IMR-90 (cell line): ENCODE measurements at regions not wholly inside any gene's neighbourhood (a gene's known extent, or its start where the extent isn't known, plus 50 kb on each side); places are given as distances from the start of the nearest gene placed in this dataset.
"Not testable (repeated sequence)": the region's sequence is repeated elsewhere in the genome, so short reads cannot be mapped to it uniquely, and the experiment has no call there.

ENCODE experiments used
- ATAC-seq: fragments of 200-7000 bp; cut with Tn5 transposase; 2 replicates; pipeline ENCODE4 v1.9.1; 2020; ENCODE audit warnings: low read depth, mild to moderate bottlenecking, moderate library complexity
- BruUV-seq: library from RNA; stranded (reverse); fragments of 400-500 nt; replicated peaks from 2 replicates; lab custom pipeline; 2021; lab: Mats Ljungman, UMichigan
- CTCF ChIA-PET: fragments of 300-600 bp; formaldehyde crosslinking; extraction: SDS; loops from one replicate; lab custom pipeline; 2021; ENCODE audit warnings: antibody characterized with exemption; lab: Yijun Ruan, JAX
- POLR2A ChIA-PET: fragments of 300-600 bp; sonication (Branson Sonifier 250); formaldehyde crosslinking; loops from one replicate; lab custom pipeline; 2022; ENCODE audit warnings: antibody characterized with exemption; ENCODE audit not compliant: unreplicated experiment; lab: Charles Lee
- DNase-seq: peaks from one replicate; pipeline ENCODE4 v3.0.0; 2013
- H2AFZ ChIP-seq: replicated peaks from 2 replicates; pipeline ENCODE3; 2013; ENCODE audit warnings: low read length, mild to moderate bottlenecking; ENCODE audit not compliant: poor library complexity
- H2AK5ac ChIP-seq: 2 replicates; pipeline ENCODE4 v1.6.1; 2013; ENCODE audit warnings: low read depth, low read length, inconsistent platforms
- H2AK9ac ChIP-seq: replicated peaks from 2 replicates; pipeline ENCODE3; 2013; ENCODE audit warnings: mild to moderate bottlenecking, low read depth, low read length, moderate library complexity; ENCODE audit not compliant: poor library complexity
- H2BK120ac ChIP-seq: 2 replicates; pipeline ENCODE4 v1.6.1; 2013; ENCODE audit warnings: low read depth, low read length, inconsistent platforms
- H2BK15ac ChIP-seq: 3 replicates; pipeline ENCODE4 v1.6.1; 2013; ENCODE audit warnings: low read depth, low read length, inconsistent platforms
- H2BK20ac ChIP-seq: 2 replicates; pipeline ENCODE4 v1.6.1; 2013; ENCODE audit warnings: low read depth, mild to moderate bottlenecking, inconsistent platforms, low read length, moderate library complexity
- H2BK5ac ChIP-seq: 2 replicates; pipeline ENCODE4 v1.6.1; 2013; ENCODE audit warnings: mild to moderate bottlenecking, low read depth, low read length, inconsistent platforms; ENCODE audit not compliant: poor library complexity, severe bottlenecking
- H3K14ac ChIP-seq: replicated peaks from 2 replicates; pipeline ENCODE4 v1.6.1; 2013; ENCODE audit warnings: low read depth, low read length, inconsistent platforms
- H3K18ac ChIP-seq: 2 replicates; pipeline ENCODE4 v1.6.1; 2013; ENCODE audit warnings: low read depth, low read length, control low read depth
- H3K23ac ChIP-seq: 2 replicates; pipeline ENCODE4 v1.6.1; 2013; ENCODE audit warnings: low read depth, low read length, inconsistent platforms
- H3K27ac ChIP-seq: 2 replicates; pipeline ENCODE4 v1.5.1; 2013; ENCODE audit warnings: mild to moderate bottlenecking, control low read depth, low read length; ENCODE audit not compliant: insufficient read depth
- H3K27me3 ChIP-seq: 2 replicates; pipeline ENCODE4 v1.6.1; 2013; ENCODE audit warnings: low read length; ENCODE audit not compliant: control insufficient read depth, insufficient read depth
- H3K36me3 ChIP-seq: 2 replicates; pipeline ENCODE4 v1.6.1; 2013; ENCODE audit warnings: low read length, mixed read lengths; ENCODE audit not compliant: control insufficient read depth, insufficient read depth
- H3K4ac ChIP-seq: 2 replicates; pipeline ENCODE4 v1.6.1; 2013; ENCODE audit warnings: low read depth, low read length, inconsistent platforms
- H3K4me1 ChIP-seq: 2 replicates; pipeline ENCODE4 v1.6.1; 2013; ENCODE audit warnings: low read length, mixed read lengths; ENCODE audit not compliant: control insufficient read depth, insufficient read depth
- H3K4me2 ChIP-seq: 2 replicates; pipeline ENCODE4 v1.6.1; 2013; ENCODE audit warnings: low read depth, mild to moderate bottlenecking, control low read depth, low read length, moderate library complexity
- H3K4me3 ChIP-seq: 2 replicates; pipeline ENCODE4 v1.5.1; 2013; ENCODE audit warnings: low read depth, mild to moderate bottlenecking, control low read depth, low read length, moderate library complexity; ENCODE audit not compliant: insufficient read depth
- H3K56ac ChIP-seq: 2 replicates; pipeline ENCODE4 v1.6.1; 2013; ENCODE audit warnings: low read length, inconsistent platforms; ENCODE audit not compliant: insufficient read depth; ENCODE audit errors: extremely low read depth
- H3K79me1 ChIP-seq, 2 experiments: 2 replicates each; pipeline ENCODE4 v1.6.1; 2013; ENCODE audit warnings: low read length in 2 of 2, inconsistent platforms in 1 of 2, low read depth in 1 of 2
- H3K9ac ChIP-seq: 2 replicates; pipeline ENCODE4 v1.6.1; 2013; ENCODE audit warnings: low read depth, low read length, control low read depth
- H3K9me1 ChIP-seq: 2 replicates; pipeline ENCODE4 v1.6.1; 2013; ENCODE audit warnings: low read length, inconsistent platforms; ENCODE audit not compliant: insufficient read depth
- H3K9me3 ChIP-seq: 2 replicates; pipeline ENCODE4 v1.6.1; 2013; ENCODE audit warnings: low read length; ENCODE audit not compliant: control insufficient read depth, insufficient read depth
- H4K20me1 ChIP-seq: 2 replicates; pipeline ENCODE4 v1.6.1; 2013; ENCODE audit warnings: low read length, inconsistent platforms; ENCODE audit not compliant: insufficient read depth
- H4K5ac ChIP-seq: 2 replicates; pipeline ENCODE4 v1.6.1; 2013; ENCODE audit warnings: mild to moderate bottlenecking, low read depth, low read length, control low read depth
- H4K8ac ChIP-seq, 2 experiments: 2 replicates each; pipeline ENCODE4 v1.6.1; 2013; ENCODE audit warnings: low read depth in 2 of 2, low read length in 2 of 2, control low read depth in 1 of 2, inconsistent platforms in 1 of 2
- H4K91ac ChIP-seq: 2 replicates; pipeline ENCODE4 v1.6.1; 2013; ENCODE audit warnings: low read depth, low read length, inconsistent platforms; ENCODE audit not compliant: insufficient read depth
- WGBS, 2 experiments: methylation state at CpG; one replicate each; pipeline versions ENCODE4 v1.1.5 to v1.1.7; 2013; ENCODE audit warnings: missing lambda C conversion rate in 2 of 2; ENCODE audit not compliant: insufficient read length in 1 of 2; ENCODE audit errors: extremely low coverage in 2 of 2; 5-methylcytosine and 5-hydroxymethylcytosine counted together
- dilution Hi-C: fragments of 300-500 bp; cut with HindIII; formaldehyde crosslinking; loops from one replicate; pipeline ENCODE4 v1.14.3; 2018; ENCODE audit warnings: low sequenced_read_pairs; ENCODE audit not compliant: unreplicated experiment
- in situ Hi-C: fragments of 300-500 bp; cut with MboI; formaldehyde crosslinking; loops from 3 replicates; pipeline ENCODE4 v1.14.3; 2019; ENCODE audit warnings: low sequenced_read_pairs, inconsistent platforms, mixed read lengths
- intact Hi-C: fragments of 100-400 bp; cut with micrococcal nuclease; formaldehyde crosslinking; loops from 2 replicates; pipeline ENCODE4 v1.10.0; 2022

- CTCF ChIA-PET, H3K9ac ChIP-seq, dilution Hi-C loops, H4K20me1 ChIP-seq, H3K4me2 ChIP-seq, in situ Hi-C loops, H3K18ac ChIP-seq, DNase-seq, BruUV-seq, H2AK9ac ChIP-seq, H3K4ac ChIP-seq, H2BK20ac ChIP-seq, H3K9me3 ChIP-seq, H4K91ac ChIP-seq, POLR2A ChIA-PET, H3K27ac ChIP-seq, H3K23ac ChIP-seq, H4K5ac ChIP-seq, H3K4me1 ChIP-seq, H2AFZ ChIP-seq, H2AK5ac ChIP-seq, H3K9me1 ChIP-seq, H2BK15ac ChIP-seq, H3K56ac ChIP-seq, H2BK5ac ChIP-seq, ATAC-seq, H3K36me3 ChIP-seq, intact Hi-C loops, H3K27me3 ChIP-seq, H3K14ac ChIP-seq, H2BK120ac ChIP-seq, H3K79me1 ChIP-seq, H3K4me3 ChIP-seq, H4K8ac ChIP-seq: not testable (repeated sequence)
- no CpG with 5 or more reads among the region's 11 CpGs for WGBS, 2 experiments
Measured at GRCh38 chr13:54082309-54082708, 1053.7 kb downstream of the OLFM4 start.
